Activated naive CD4-positive, alpha-beta T cell treated with Interleukin-2 at 50 U/mL for 16 hours (primary cell): ENCODE measurements at regions not wholly inside any gene's neighbourhood (a gene's known extent, or its start where the extent isn't known, plus 50 kb on each side); places are given as distances from the start of the nearest gene placed in this dataset.
"Not testable (repeated sequence)": the region's sequence is repeated elsewhere in the genome, so short reads cannot be mapped to it uniquely, and the experiment has no call there.

ENCODE experiments used
- DNase-seq: peaks from one replicate; pipeline ENCODE4 v3.0.0-alpha.2; 2020

DNA sequence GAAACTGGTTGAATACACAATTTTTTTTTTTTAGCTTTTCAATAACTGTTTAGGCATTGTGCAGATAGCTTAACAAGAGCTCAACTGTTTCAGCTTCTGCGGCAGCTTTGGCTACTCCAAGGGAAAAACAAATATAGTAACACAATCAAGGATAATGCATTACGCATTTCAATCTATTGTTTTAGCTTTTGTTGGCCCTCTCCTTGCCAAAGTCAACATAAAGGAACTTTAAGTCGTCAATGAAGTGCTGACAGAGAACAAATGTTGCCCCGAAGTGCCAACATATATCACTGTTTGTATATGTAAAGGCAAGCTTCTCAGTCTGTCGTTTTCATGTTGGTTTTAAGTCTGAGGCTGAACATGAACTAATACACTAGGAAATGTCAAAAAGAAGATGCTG lies 1087.4 kb upstream of the FLRT2 start:
- DNase-seq: no peak

GRCh38 chr14:84445486-84445885 lies 1084.5 kb upstream of the FLRT2 start:
- no peak for DNase-seq

DNA sequence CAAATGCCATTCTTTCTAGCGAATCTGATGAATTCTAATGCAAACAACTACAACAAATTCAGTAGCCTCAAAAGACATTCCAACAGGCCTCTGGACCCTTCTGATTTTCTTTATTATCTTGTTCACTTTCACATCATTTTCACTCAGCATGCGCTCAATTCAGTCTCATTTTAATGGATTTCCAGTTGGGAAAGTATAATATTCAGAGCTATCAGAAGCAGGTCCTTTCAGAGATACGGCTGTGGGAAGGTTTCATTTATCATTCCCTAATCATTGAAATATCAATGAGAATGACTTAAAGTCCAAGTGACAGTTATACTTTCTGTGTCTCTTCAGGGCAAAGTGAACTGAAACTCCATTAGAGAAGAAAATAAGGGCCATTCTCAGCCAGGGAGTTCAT lies 1083.7 kb upstream of the FLRT2 start:
- no peak for DNase-seq

DNA sequence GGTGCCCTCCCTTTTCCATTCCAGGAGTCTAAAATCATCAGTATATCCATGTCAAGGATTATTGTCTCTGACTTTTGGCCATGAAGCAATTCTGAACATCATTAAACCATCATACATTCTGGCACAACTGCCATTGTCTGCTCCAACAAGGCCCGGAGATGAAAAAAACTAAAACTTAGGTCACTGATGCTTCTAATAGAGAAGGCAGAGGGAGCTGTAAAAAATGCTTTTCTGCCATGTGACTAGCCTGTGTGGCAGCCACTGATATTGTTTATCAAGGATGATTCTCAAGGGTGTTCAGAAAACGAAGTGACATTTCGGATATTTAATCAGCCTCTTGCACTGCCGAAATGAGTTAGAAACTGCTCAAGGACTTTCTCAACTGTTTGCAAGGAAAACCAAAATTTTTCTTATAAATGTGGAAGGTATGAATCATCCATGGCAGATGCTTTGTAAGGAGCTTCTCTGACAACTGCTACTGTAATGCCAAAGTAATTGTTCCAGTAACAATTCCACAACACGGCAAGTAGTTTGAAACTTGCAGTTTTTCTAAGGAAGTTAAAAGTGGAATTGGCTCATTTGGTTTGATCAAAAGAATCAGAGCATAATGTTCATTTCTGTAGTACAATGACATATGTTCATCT lies 1076.5 kb upstream of the FLRT2 start:
- DNase-seq: no peak

DNA sequence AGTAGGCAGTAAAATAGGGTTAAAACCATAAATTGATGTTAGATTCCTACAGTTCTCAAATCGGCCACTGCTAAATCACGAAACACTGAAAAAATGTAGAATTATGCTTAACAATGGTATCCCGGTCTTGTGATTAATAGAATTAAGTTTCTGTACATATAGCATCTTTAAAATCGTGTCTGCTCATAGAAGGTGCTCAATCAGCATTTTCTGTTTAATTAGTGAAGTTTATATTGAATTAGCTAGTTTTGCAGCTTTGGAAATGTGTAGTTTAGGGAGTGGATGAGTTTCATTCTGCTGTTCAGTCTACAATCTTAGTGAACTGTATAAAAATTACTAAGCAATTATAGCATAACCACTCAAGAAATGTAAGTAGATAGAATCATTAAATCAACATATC lies 1075.8 kb upstream of the FLRT2 start:
- DNase-seq: no peak

DNA sequence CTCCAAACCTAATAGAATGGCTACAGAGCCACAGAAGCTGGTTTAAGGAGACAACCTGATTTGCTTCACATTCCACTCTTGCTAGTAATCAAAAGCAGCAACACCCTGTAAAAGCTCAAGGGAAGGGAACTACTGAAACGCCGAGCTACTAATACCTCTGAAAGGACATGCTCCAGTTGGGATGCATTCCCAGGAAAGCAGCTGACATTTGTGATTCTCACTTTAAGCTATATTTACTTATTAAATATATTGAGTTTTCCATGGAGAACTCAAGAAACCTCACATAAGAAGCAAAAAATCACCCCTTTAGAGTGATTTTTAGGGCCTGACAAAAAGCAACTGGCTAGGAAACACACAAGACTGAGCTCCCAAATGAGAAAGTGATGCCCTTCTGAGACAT lies 1073.0 kb upstream of the FLRT2 start:
- DNase-seq: no peak

DNA sequence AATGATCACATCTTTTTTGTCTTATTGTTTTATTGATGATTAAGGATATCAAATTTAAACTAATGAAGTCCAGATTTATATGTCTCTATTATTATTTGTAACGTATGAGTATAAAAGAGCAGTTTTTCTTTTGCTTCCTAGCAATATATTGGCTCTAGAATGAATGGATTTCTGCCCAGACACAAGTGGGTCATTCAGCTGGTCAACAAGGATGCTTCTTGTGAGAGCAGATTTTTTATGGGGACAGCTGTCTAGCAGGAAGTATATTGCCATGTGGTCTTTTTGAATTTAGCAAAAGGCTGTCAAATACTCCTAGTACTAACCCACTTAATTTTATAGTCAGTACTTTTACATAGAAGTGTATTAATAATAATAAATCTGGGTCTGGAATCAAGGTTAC lies 1071.1 kb upstream of the FLRT2 start:
- DNase-seq: no peak

- DNase-seq: no peak
These were observed 1064.1 kb upstream of the FLRT2 start for GRCh38 chr14:84465880-84466279.

DNA sequence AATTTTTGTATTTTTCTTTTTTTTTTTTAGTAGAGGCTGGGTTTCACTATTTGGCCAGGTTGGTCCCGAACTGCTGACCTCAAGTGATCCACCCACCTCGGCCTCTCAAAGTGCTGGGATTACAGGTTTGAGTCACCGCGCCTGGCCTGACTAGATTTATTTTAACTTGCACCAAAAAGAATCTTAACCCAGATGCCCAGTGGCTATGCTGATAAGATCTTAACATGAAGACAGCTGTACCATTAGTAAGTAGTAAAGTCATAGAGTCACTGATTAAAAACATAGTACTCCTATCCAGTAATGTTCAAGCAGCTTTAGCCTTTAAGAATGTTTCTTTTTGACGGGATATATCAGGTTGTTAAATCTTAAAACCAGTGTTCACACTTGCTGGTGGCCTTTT lies 1061.8 kb upstream of the FLRT2 start:
- DNase-seq: no peak

DNA sequence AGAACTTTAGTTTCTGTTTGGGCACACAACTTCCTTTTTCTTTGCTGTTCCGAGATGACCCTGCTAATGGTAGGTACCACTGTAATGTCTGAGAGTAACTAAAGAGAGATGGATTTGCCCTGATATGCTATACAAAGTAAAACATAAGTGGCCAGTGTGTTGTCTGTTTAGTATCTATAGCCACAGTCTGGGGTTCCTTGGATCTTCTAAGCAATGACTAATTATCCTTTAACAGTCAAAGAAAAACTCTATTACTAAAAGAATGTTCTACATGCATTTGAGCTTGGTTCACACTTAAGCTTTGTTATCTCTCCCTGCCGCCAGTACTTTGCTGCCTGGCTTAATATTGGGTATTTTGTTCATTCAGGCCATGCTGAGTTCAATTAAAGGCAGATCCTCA lies 1051.9 kb upstream of the FLRT2 start:
- DNase-seq: no peak

GRCh38 chr14:84482256-84483071 lies 1047.5 kb upstream of the FLRT2 start:
- DNase-seq: no peak

DNA sequence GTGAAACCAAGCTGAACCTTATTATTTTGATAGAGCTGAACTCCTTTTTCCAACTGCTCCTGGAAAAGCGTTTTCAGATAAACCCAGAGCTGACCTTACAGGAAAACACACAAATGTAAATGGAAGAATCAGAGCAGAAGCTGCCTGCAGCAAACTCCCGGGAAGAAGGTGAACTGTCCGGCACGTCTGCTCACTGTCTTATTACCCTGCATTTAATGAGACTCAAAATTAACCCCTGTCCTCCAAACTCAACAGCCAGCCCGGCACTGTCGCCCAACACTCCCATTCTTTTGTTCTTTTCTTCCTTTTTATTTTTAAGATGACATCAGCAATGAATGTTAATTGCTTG lies 1046.9 kb upstream of the FLRT2 start:
- DNase-seq: no peak

DNA sequence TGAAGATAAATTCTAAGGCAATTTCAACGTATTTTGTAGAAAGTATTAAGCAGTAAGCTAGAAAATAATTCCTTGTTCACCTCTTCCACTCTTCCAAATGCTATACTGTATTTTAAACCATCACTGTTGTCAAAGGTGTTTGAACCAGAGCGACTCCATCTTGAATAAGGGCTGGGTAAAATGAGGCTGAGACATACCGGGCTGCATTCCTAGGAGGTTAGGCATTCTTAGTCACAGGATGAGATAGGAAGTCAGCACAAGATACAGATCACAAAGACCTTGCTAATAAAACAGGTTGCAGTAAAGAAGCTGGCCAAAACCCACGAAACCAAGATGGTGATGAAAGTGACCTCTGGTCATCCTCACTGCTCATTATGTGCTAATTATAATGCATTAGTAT lies 1045.7 kb upstream of the FLRT2 start:
- DNase-seq: not testable (repeated sequence)

GRCh38 chr14:84485036-84485435 lies 1044.9 kb upstream of the FLRT2 start:
- DNase-seq: no peak

GRCh38 chr14:84490081-84490480 lies 1039.9 kb upstream of the FLRT2 start:
- DNase-seq: no peak

GRCh38 chr14:84492685-84493084 lies 1037.3 kb upstream of the FLRT2 start:
- no peak for DNase-seq

DNA sequence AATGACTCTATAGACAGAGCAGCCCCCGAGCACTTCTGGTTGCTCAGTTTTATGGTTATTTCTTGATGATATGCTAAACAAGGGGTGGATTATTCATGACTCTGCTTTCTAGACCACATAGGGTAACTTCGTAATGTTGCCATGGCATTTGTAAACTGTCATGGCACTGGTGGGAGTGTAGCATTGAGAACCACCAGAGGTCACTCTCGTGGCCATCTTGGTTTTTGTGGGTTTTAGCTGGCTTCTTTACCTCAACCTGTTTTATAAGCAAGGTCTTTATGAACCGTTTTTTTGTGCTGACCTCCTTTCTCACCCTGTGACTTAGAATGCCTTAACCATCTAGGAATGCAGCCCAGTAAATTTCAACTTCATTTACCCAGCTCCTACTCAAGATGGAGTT lies 1036.2 kb upstream of the FLRT2 start:
- DNase-seq: no peak

DNA sequence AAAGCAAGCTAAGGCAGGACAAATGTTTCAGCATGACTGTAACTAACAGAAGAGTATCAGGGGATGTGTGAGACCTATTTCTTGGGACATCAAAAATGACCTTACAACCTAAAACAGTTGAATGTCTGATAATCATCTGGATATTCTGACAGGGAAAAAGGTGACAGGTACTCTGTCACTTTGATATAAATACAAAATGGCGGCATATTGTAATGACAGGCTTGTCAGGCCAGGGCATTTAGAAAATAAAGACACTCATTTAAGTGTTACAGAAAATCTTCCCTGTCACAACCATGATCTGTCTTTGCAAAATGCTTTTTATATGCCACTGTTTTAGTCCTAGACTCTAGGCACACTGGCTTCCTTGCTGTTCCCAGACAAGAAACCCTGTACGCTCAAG lies 1033.3 kb upstream of the FLRT2 start:
- no peak for DNase-seq

DNA sequence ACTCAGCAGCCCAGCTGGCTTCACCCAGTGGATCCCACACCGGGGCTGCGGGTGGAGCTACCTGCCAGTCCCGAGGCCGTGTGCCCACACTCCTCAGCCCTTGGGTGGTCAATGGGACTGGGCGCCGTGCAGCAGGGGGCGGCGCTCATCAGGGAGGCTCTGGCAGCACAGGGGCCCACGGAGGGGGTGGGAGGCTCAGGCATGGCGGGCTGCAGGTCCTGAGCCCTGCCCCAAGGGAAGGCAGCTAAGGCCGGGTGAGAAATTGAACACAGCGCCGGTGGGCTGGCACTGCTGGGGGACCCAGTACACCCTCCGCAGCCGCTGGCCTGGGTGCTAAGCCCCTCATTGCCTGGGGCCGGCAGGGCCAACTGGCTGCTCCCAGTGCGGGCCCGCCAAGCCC lies 1017.1 kb upstream of the FLRT2 start:
- DNase-seq: not testable (repeated sequence)

DNA sequence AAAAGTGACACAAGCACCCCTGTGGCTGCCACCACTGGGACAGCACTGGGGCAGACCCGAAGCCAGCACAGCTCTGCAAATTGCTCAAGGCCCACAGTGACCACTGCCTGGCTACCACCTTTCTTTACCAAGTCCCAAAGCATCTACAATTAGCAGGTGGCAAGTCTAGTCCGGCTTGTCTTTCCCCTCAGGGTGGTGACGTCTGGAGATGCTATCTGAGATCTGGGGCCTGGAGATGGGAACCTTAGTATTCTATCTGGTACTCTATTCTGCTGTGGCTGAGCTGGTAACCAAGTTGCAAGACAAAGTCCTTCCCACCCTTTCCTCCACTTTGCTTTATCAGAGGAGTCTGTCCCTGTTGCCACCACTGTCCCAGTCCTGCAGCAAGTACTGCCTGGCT lies 1010.1 kb upstream of the FLRT2 start:
- DNase-seq: no peak

- no peak for DNase-seq
These were observed 1009.1 kb upstream of the FLRT2 start for GRCh38 chr14:84520711-84521338.

- no peak for DNase-seq
These were observed 1006.2 kb upstream of the FLRT2 start for GRCh38 chr14:84523746-84524145.

GRCh38 chr14:84527706-84528105 lies 1002.2 kb upstream of the FLRT2 start:
- no peak for DNase-seq

GRCh38 chr14:84532016-84532415 lies 997.9 kb upstream of the FLRT2 start:
- DNase-seq: no peak
